AG04449 (cell line): ENCODE measurements at regions not wholly inside any gene's neighbourhood (a gene's known extent, or its start where the extent isn't known, plus 50 kb on each side); places are given as distances from the start of the nearest gene placed in this dataset.

ENCODE experiments used
- CTCF ChIA-PET: fragments of 350-600 bp; formaldehyde crosslinking; extraction: SDS; loops from one replicate; lab custom pipeline; 2021; ENCODE audit warnings: antibody characterized with exemption; lab: Yijun Ruan, JAX
- POLR2A ChIA-PET: fragments of 400-600, 350-600 bp; formaldehyde crosslinking; extraction: SDS; loops from one replicate; lab custom pipeline; 2020; ENCODE audit warnings: antibody characterized with exemption, inconsistent platforms; lab: Yijun Ruan, JAX
- DNase-seq: peaks from one replicate; pipeline ENCODE4 v3.0.0-alpha.2; 2010; ENCODE audit warnings: low read depth, low spot score
- H3K4me3 ChIP-seq: 2 replicates; pipeline ENCODE4 v1.5.1; 2011; ENCODE audit warnings: low read depth, mild to moderate bottlenecking, control low read depth, low read length
- CTCF ChIP-seq: IDR thresholded peaks from one replicate; pipeline ENCODE4 v1.5.1; 2011; ENCODE audit warnings: mild to moderate bottlenecking, moderate library complexity, low read length, control low read depth, inconsistent platforms; ENCODE audit not compliant: insufficient read depth; ENCODE audit errors: missing control alignments

DNA sequence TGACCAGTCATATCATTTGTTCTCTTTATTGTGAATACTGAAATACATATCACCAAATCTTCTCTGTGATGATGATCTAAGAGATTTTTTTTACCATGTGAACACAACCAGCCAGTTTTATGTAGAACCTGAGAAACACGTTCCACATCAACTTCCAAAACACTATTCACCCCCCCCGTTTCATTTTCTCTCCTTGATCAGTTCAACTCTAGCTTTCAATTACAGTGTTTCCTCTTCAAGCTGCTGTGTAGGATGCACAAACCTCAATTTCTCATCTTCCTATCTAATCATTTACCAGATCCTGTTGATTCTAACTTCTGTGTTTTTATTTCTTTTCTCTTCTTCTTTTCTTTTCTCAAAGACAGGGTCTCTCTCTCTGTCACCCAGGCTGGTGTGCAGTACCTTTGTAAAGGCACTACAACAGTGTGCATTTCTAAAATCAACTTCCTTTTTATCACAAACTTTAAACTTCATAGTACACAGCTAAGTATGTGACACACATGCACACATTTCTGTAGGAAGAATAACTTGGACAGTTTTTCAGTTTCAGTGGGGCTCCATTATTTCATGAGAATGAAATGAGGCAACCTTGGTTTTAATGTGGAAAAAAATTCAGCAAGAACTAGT is 149.9 kb upstream of the FBXO33 start:
- ChIA-PET CTCF (no interaction called here), POLR2A (no interaction called here)
- no peak overlapping the region for H3K4me3 ChIP-seq
- DNase-seq, result no peak
- no peak for TF ChIP-seq CTCF

- ChIA-PET CTCF (no interaction called here), POLR2A (no interaction called here)
- no peak for DNase-seq
Observed at GRCh38 chr14:39581474-39581873, 149.2 kb upstream of the FBXO33 start.

DNA sequence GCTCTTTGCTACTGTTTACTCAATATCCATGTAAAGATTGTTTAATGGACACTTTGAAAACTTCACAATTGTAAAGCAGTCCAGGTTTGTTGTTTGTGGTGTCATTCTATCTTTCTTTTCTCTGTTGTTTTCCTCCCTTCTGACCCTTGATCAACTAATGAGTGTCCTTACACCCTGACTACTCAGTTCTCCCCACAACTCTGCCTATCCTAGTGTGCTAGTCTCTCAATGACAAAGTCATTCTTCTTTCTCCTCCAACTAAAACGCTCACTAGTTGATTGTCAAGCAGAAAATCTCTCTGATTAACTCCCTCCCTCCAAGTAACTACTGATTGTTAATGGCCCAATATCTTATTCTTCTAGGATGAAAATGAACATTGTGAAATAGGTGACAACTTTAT is 148.5 kb upstream of the FBXO33 start:
- no peak overlapping the region for H3K4me3 ChIP-seq
- no peak for TF ChIP-seq CTCF
- ChIA-PET CTCF (no interaction called here), POLR2A (no interaction called here)
- no peak for DNase-seq

More at GRCh38 chr14:39581474-39581873, 149.2 kb upstream of the FBXO33 start:
- no peak for TF ChIP-seq CTCF
- H3K4me3 ChIP-seq, result no peak overlapping the region

GRCh38 chr14:39576736-39577135 is 144.5 kb upstream of the FBXO33 start:
- no peak for TF ChIP-seq CTCF
- ChIA-PET POLR2A (no interaction called here), CTCF (no interaction called here)

DNA sequence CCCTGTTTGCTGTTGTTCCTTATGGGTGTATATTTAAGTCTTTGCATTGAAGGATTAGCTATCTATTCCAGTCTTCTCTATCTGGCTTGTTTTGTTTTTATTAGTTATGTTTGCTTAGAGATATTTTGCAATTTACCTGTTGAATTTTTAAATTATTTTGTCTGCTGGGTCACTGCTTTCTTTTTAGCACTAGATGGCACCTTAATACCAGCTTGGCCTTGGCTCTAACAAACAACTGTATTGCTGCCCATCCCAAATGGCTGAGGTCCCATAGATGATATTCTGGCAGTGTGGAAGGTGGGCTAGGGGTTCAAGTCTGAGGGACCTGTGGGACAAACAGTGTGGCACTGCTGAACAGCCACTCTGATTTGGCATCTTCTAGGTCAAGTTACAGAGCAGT is 144.0 kb upstream of the FBXO33 start:
- TF ChIP-seq CTCF, result no peak
- CTCF ChIA-PET, result no interaction called here
- H3K4me3 ChIP-seq, result no peak overlapping the region
- no peak for DNase-seq
- POLR2A ChIA-PET, result no interaction called here

More at GRCh38 chr14:39576736-39577135, 144.5 kb upstream of the FBXO33 start:
- no peak for DNase-seq
- H3K4me3 ChIP-seq, result no peak overlapping the region

DNA sequence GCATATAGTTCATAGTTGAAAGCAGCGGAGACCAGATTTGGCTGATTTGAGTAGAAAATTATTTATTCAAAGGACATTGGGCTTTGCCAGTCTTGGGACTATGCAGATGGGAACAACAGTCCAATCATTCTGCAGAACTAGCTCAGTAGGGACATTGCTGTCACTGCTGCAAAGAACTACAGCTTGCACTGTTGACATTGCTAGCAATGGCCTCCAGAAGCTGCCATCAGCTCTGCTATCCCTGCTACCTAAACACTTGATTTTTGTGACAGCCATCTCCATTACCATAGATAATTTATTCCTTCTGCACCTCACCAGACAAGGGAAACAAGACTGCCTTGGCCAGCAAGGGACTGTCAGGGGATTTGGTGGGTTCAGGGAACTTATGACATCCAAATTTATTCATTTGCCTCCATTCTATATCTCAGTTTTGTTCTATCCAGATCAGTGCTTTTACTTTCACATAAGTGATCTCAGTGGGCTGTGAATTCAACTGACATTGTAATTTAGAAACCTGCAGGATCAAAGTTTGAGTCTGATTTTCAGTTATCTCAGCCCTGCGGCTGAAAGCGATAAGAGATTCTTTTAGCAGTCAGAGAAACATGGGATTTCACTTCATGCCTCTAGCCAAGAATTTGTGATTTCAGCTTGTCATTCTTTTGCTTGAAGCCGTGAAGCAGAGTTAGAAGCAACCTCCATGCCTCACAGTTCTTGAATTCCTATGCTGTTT is 136.7 kb upstream of the FBXO33 start:
- CTCF ChIA-PET, result no interaction called here
- DNase-seq, result no peak
- TF ChIP-seq CTCF, result no peak
- H3K4me3 ChIP-seq, result no peak overlapping the region
- POLR2A ChIA-PET, result no interaction called here
